ENCODE measurements at regions not wholly inside any gene's neighbourhood (a gene's known extent, or its start where the extent isn't known, plus 50 kb on each side); places are given as distances from the start of the nearest gene placed in this dataset.
"Not testable (repeated sequence)": the region's sequence is repeated elsewhere in the genome, so short reads cannot be mapped to it uniquely, and the experiment has no call there.

DNA sequence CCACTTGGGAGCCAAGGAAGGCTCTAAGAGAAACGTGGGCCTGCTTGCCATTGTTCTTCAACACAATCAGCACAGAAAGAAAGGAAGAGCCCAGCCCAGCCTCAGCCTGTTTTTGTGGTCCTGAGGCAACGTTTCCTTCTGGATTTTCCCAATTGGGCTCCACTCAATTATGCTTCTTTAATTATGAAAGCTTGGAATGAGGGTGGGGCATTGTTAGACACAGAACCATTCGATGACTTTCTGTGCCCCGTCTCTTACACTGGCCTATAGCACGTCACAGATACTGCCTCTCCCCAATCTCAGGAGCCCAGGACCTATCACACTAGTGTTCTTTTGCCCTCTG lies 207.4 kb downstream of the ZFP36L2 start:
- no peak for DNase-seq (ENCODE audit: low read depth)

DNA sequence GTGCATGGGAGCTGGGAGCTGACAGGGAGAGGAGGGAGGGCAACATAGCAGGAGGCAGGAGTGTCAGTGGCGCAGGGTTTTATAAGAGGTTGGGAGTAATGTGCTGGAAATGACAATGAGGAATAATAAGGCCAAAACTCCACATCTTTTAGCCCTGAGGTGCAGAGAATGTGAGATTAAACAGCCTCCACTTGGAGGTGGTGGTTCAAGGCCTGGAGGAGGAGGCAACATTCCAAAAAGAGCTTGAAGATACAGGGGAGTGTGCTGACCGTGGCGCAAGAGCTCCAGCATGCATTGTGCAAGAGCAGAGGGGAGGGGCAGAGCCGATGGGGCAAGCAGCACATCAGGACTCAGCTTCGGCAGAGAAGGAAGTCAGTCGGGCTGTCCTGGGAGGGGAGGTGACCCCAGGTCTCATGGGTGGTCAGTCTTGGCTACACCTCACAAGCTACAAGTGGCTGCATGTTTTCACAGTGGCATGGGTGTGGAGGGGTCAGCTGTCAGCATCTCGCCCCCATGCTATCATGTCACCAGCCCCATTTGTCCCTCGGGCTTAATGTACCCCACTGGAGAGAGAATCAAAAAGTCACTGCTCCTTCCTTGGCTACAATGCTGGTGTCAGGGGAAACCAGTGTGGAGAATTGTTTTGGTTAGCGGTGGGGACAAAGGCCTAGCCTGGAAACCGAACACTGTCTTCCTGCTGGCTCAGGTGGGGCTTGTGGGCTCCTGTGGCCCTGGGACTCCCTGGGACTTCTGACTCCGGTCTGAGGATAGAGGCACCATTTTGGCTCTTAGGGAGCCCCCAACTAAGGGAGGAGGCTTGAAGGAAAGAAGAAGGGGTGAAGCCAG lies 208.0 kb downstream of the ZFP36L2 start:
- DNase-seq (ENCODE audit: low read depth), result no peak

DNA sequence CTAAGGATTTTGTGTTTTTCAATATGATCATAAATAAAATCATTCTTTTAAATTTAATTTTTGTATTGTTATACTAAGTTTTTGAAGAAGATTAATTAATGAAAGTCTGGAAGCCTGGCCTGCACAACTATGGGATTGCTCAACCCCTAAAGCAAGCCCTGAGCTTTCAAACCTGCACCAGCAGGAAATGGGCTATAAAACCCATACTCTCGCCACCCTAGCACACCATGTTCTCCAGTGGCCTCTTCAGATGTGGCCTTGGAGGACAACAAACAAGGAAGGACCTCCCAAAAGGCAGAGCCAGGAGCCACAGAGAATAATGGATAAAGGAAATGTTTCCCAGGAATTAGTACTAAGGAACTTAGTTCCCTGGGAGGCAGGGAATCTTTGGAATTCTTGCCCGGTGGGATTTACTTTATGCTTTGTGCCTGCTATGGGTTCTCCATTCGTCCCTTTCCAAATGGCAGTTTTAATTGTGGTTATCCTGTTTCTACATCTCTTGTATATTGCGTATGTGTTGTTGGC lies 212.5 kb downstream of the ZFP36L2 start:
- no peak for DNase-seq (ENCODE audit: low read depth)

DNA sequence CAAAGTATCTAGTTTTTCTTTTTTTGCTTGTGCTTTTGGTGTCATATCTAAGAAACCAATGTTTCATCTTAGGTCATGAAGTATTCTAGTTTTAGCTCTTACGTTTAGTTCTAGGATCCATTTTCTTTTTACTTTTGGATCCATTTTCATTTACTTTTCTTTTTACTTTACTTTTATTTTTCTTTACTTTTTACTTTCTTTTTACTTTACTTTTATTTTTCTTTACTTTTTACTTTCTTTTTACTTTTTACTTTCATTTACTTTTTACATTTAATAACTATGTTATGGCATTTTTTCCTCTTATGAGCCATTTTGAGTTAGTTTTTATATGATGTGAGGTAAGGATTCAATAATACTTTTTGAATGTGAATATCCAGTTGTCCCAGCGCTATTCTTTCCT lies 213.4 kb downstream of the ZFP36L2 start:
- DNase-seq (ENCODE audit: low read depth), result no peak

DNA sequence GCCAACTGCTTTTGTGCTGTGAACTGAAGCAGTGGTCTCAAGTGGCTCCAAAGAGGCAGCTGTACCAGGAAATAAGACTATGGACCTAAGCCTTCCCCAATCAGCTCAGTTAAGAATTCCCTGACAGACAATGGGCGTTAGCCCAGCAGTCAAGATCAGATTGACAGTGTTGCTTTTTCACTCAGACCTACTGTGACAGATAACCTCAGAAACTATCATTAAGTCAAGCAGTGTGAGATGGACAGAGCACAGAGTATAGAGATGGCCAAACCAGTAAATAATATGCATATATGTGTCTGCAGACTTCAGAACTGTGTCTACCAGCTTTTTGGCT lies 215.3 kb downstream of the ZFP36L2 start:
- DNase-seq (ENCODE audit: low read depth), result no peak

DNA sequence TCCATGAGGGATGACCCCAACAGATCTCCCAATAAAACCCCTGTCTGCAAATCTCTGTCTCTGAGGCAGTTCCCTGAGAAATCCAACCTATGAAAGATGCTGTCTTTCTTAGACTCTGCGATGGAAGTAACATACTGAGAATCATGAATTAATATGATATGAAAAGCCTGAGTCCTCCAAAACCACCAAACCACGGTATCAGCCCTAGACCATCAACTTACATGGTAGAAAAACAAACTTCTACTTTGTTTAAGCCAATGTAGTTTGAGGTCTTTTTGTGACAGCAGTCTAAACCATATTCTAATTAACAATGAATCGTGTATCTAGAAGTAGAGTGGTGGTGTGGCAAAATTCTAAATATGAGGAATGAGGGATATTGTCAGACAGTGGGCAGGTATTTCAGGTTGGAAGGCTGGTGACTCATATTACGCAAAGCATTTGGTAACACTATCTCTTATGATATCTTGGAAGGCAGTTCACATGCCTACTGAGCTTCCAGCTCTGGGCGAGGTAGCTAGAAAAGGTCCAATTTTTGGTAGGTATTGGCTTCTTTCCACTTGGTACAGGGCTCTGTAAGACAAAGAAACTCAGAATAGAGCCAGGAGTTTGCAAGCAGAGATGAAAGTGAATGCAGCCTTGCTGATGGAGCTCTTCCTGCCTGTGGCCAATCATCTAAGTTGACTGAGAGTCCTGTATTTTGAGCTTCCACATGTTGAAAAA lies 215.8 kb downstream of the ZFP36L2 start:
- DNase-seq (ENCODE audit: low read depth), result no peak

DNA sequence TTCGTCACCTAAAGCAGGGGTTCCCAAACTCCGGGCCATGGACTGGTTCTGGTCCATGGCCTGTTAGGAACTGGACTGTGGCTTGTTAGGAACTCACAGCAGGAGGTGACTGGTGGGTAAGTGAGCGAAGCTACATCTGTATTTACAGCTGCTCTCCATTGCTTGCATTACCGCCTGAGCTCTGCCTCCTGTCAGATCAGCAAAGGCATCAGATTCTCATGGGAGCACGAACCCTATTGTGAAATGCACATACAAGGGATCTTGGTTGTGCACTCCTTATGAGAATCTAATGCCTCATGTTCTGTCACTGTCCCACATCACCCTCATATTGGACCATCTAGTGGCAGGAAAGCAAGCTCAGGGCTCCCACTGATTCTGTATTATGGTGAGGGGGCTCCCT lies 217.0 kb downstream of the ZFP36L2 start:
- DNase-seq (ENCODE audit: low read depth), result no peak

DNA sequence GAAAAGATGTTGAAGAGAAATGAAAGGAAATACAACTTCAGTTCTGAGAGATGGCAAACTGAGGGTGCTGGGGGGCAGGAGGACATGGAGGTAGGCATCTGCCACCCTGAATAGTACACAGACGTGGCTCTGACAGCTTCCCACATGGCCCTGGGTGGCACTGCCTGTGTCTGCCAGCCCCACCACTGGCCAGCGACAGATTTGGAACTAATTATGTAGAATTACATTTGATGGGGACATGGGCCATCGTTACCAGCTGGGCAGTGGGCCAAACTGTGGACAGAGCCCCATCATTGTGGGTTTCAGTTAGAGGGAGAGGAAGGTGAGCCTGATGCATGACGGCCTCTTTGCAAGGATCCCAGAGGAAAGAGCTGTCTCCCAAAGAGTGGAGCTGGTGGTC lies 216.0 kb upstream of the HAAO start:
- DNase-seq (ENCODE audit: low read depth), result no peak

DNA sequence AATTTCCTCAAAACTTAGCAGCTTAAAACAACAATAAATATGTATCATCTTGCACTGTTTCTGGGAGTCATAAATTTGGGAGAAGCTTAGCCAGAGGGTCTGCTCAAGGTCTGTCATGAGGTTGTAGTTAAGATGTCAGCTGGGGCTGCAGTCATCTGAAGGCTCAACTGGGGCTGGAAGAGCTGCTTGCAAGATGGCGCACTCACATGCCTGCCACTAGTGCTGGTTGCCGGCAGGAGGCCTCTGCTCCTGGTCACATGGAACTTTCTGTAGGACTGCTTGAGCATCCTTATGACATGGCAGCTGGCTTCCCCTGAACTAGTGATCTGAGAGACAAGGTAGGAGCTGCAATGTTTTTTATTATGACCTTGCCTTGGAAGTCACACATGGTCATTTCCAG lies 215.5 kb upstream of the HAAO start:
- no peak for DNase-seq (ENCODE audit: low read depth)

DNA sequence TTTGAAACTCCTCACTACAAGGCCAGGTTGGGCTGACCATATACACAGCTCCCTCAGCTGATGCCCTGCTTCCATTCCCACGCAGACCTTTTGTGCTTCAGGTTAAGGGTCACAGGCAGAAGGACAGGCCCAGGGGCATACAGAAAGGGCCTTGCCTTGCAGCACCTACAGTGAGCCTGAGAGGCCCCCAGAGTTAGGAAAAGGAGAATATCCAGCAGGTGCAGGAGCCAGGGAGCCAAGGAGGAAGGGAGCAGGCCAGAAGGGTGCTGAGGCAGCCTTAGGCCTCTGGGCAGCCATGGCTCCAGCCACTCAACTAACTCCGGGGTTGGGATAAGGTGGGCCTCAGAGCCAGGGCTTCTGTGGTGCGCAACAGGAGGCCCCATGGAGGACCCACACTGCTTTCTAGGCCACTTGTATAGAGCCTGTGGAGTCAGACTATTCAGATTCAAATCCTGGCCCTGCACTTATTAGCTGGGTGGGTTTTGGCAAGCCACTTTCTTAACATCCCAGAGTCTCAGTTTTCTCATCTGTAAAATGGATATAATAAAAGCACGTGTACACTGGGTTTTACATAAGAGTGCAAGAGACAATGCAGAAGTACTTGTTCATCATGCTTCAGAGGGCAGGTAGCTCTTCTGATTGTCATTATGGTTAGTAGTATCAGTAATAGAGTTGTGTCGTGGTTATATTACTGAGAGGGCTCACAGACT lies 214.6 kb upstream of the HAAO start:
- no peak for DNase-seq (ENCODE audit: low read depth)

DNA sequence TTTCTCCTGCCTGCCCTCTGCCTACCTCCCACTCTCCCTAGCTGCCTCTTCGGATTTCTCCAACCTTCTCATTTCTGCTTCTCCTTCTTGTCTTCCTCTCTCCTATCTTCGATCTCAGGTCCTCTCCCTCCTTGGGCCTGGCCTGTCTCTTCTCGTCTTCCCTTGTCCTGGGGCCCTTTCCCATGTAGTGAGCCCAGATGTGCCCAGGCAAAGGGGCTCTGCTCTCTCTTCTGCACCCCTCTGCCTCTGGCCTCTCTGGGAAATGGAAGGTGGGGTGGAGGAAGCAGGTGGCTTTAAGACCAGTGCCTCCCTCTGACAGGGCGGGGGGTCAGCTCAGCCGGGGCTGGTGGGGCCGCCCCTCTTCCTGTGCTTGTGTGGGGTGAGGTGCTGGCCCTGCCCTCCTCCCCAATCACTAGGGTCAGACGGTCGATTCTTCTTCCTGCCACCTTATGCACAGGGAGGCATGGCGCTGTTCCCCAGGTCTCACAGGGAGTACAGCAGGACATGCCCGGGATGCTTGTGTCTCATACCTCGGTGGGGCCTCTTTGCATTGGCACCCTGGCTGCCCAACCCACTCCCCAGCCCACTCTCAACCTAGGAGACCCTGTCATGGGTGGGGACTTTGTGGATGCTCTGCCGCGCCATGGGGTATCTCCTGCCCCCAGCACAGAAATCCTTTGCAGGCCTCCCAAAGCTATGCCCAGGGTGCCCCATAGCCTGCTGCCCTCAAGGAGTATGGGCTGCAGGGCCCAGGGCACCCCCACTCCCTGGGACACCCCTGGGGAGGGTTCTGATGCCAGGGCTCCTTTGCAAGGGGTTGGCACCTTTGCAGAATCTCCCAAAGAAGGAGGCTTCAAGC lies 213.8 kb upstream of the HAAO start:
- DNase-seq (ENCODE audit: low read depth), result no peak

DNA sequence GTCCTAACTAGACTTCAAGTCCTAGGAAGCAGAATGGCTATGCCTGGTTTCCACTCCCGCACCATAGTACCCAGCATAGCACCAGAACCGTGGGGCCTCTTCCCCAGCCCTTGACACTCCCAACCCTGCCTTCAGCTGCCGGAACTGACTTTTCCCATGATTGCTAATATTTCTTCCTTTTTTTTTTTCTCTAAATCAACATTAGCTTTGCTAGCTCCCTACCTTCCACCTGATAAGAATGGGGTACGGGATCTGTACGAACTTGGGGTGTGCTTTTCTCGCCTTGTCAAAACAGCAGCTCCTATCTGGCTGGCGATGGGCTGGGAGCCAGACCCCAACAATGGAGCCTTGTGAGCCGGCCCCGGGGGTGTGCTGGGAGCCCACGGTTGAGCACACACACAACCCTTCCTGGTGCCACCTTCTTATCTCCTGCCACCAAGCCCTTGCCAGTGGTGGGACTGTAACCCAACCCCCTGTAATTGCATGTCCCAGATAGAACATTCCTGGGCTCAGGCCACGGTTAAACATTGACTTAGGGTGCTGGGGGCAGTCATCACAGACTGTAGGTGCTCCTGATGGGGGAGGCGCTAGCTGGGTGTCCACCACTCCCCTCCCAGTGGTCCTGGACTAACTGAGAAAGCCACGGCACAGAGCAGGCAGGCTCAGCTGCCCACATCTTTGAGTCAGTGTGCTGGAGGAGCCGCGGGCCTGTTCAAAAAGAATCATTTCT lies 213.0 kb upstream of the HAAO start:
- DNase-seq (ENCODE audit: low read depth), result no peak

DNA sequence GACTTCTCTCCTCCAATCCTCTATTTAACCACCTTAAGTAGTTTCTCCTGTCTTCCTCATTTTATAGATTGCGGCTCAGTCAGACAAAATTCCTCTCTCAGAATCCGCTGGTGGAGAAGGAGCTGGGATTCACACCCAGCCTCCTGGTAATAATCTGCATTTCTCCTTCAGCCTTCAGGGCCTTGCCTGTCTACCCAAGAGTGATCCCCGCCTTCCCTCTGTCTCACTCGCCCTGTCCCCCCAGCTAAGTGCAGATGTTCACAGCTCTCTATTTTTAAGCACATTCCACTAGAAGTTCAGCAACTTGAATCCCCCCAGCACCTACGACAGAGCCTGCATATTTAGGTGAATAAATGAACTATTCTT lies 212.5 kb upstream of the HAAO start:
- no peak for DNase-seq (ENCODE audit: low read depth)

DNA sequence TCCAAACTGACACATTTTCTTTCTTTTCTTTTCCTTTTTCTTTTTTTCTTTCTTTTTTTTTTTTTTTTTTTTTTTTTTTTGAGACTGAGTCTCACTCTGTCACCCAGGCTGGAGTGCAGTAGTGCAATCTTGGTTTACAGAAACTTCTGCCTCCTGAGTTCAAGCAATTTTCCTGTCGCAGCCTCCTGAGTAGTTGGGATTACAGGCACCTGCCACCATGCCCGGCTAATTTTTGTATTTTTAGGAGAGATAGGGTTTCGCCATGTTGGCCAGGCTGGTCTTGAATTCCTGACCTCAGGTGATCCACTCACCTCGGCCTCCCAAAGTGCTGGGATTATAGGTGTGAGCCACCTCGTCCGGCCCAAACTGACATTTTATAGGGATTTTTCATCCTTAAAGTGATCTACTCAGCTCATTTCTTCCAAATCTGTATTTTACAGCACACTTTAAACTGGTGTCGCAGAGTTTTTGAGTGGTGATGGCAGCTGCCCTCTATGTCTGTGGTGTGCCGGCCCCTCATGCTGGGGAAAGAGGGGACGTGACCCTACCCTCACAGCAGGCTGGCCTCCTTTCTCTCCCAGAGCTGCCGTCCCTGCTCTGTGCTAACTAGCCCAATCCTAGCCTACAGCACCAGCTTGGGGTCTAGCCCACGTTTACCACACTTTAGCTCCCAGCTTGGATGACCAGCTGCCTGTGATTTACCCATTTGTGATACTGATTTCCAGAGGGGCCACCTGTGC lies 211.9 kb upstream of the HAAO start:
- not testable (repeated sequence) for DNase-seq (ENCODE audit: low read depth)

DNA sequence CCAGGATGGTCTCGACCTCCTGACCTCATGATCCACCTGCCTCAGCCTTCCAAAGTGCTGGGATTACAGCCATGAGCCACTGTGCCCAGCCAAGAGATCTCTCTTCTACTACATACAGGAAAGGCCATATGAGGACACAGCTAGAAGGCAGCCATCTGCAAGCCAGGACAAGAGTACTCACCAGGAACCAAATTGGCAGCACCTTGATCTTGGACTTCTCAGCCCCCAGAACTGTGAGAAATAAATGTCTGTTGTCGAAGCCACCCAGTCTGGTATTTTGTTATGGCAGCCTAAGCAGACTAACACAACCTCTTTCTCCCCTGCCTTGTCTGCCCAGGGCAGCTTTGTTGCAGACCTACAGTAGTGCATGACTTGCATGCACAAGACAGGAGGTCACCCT lies 211.3 kb upstream of the HAAO start:
- no peak for DNase-seq (ENCODE audit: low read depth)

DNA sequence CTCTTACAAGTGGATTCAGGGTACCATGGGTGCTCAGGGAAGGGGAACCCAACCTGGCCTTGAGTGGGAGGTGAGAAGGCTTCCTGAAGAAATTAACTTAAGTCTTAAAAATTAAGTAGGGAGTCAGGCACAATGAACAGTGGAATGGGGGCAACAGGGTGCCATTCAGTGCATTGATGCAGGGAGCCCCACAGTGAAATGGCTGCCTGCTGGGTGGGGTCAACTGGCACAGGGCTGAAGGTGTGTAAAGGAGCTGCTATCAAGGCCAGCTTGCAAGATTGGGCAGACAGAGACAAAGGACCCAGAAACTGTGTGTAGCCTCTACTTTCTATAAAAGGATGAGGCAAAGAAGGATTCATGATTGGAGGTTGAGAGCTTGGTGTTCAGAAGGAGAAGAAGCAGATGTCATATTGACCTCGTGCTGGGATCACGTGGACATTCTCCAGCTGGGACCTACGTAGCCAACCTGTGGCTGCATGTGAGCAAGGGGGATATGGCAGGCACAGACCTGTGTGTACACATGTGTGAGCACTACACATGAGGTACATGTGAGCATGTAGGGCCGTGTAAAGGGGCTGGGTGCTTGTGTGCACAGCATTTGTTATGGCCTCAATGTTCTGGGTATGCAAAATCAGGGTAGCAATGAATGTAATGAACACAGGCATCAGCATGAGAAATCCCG lies 209.5 kb upstream of the HAAO start:
- DNase-seq (ENCODE audit: low read depth), result no peak

DNA sequence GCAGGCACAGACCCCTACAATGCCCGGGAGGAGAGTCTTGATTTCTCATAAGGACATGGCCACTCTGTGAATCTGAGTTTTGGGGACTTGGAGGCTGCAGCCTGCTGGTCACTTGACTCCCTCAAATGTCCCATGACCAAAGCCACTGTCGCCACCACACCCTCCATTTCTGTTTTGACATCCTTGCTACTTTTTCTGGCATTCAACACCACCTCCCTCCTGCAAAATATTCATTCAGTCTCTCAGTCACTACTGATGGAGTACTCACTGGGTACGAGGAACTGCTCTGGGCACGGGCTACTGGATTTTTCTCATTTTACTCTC lies 208.6 kb upstream of the HAAO start:
- no peak for DNase-seq (ENCODE audit: low read depth)

DNA sequence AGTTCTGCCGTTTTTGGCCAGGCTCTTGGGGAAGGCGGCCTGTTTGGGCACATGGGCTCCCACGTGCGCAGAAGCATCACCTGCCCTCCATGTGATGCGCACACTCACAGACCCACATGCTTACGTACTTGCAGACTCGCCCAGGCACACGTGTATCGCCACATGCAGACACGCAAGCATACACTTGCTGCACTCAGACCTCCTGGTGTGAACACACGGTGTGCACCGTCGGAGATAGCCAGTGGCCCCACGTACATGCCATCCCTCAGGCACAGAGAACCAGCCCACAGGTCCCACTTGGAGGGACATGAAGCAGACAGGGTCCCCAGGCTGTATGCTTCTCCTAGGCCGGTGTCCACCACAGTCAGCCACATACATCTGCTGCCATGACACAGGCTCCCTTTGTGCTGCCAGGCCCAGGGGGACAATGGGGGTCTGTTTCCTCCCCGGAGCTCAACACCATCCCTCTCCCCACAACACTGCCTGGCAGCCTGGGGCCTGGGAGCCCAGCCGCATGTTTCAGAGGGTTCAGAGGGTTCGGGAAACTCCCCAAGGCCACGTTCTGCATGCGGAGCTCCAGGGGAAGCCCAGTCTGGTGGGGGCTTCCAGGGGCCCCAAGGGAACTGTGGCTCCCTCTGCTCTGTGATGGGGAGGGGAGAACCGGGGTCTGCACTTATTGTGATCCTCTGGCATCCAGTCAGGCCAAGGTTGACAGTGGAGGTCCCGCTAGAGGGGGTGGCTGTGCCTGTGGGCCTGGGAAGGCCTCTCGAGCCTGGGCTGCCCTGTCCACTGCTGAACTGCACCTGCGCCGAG lies 208.1 kb upstream of the HAAO start:
- DNase-seq (ENCODE audit: low read depth), result no peak

DNA sequence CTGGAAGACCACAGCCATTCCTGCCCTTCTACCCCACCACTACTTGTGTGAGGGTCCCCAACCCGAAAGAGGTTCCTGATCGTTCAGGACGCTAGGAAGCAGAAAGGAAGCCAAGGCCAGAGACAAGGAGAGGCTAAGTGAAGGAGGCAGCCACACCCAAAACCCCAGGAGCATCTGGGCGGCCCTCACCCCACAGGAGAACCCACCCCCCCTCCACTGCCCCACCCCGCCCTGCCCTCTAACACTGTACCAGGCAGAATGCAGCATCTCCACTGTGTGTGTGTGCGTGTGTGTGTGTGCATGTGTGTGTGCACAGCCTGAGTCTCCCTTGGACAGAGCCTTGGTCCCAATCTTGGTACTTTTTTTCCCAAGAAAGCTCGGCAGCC lies 207.5 kb upstream of the HAAO start:
- no peak for DNase-seq (ENCODE audit: low read depth)
